Mesenchymal stem cell (in vitro differentiated cells and primary cell): ENCODE measurements at regions not wholly inside any gene's neighbourhood (a gene's known extent, or its start where the extent isn't known, plus 50 kb on each side); places are given as distances from the start of the nearest gene placed in this dataset.

Source experiments
- DNase-seq: peaks from one replicate; pipeline ENCODE4 v3.0.0-alpha.2; 2013
- H2AFZ ChIP-seq: one replicate; pipeline ENCODE4 v1.6.1; 2013; ENCODE audit warnings: low read depth, mild to moderate bottlenecking, control low read depth, inconsistent platforms, low read length, moderate library complexity
- H2AK5ac ChIP-seq: 2 replicates; pipeline ENCODE4 v1.6.1; 2013; ENCODE audit warnings: low read length, moderate library complexity, mild to moderate bottlenecking, inconsistent platforms; ENCODE audit not compliant: severe bottlenecking
- H2BK120ac ChIP-seq: one replicate; pipeline ENCODE4 v1.6.1; 2013; ENCODE audit warnings: low read depth, mild to moderate bottlenecking, inconsistent platforms, low read length, moderate library complexity
- H2BK12ac ChIP-seq, 2 experiments: one replicate each; pipeline ENCODE4 v1.6.1; 2013; ENCODE audit warnings: inconsistent platforms in 2 of 2, low read length in 2 of 2, mild to moderate bottlenecking in 2 of 2, moderate library complexity in 2 of 2, control low read depth in 1 of 2
- H2BK15ac ChIP-seq: one replicate; pipeline ENCODE4 v1.6.1; 2013; ENCODE audit warnings: mild to moderate bottlenecking, low read depth, inconsistent platforms; ENCODE audit not compliant: poor library complexity, severe bottlenecking
- H2BK5ac ChIP-seq: 2 replicates; pipeline ENCODE4 v1.6.1; 2013; ENCODE audit warnings: low read depth, mild to moderate bottlenecking, low read length, control low read depth, inconsistent platforms; ENCODE audit not compliant: poor library complexity, severe bottlenecking
- H3K14ac ChIP-seq, 2 experiments: one replicate each; pipeline ENCODE4 v1.6.1; 2013; ENCODE audit warnings: inconsistent platforms in 2 of 2, low read length in 2 of 2, control low read depth in 1 of 2, mild to moderate bottlenecking in 1 of 2, moderate library complexity in 1 of 2
- H3K18ac ChIP-seq, 2 experiments: one replicate each; pipeline ENCODE4 v1.6.1; 2013; ENCODE audit warnings: inconsistent platforms in 2 of 2, low read length in 2 of 2, control low read depth in 1 of 2, low read depth in 1 of 2, mild to moderate bottlenecking in 1 of 2
- H3K23ac ChIP-seq, 2 experiments: one replicate each; pipeline ENCODE4 v1.6.1; 2013; ENCODE audit warnings: inconsistent platforms in 2 of 2, low read length in 2 of 2, mild to moderate bottlenecking in 2 of 2, moderate library complexity in 2 of 2, control low read depth in 1 of 2
- H3K27ac ChIP-seq: 2 replicates; pipeline ENCODE4 v1.5.1; 2013; ENCODE audit warnings: mild to moderate bottlenecking, moderate library complexity, low read length, control low read depth, inconsistent platforms; ENCODE audit not compliant: poor library complexity, severe bottlenecking
- H3K27me3 ChIP-seq, 2 experiments: 2 replicates each; pipeline versions ENCODE4 v1.6.1 to v1.7.0; 2013; ENCODE audit warnings: low read length in 2 of 2, mild to moderate bottlenecking in 2 of 2, moderate library complexity in 2 of 2, control low read depth in 1 of 2, inconsistent platforms in 1 of 2; ENCODE audit not compliant: control insufficient read depth in 1 of 2, insufficient read depth in 1 of 2
- H3K36me3 ChIP-seq, 2 experiments: 2 replicates each; pipeline versions ENCODE4 v1.6.1 to v1.7.0; 2013; ENCODE audit warnings: low read length in 2 of 2, control low read depth in 1 of 2, inconsistent platforms in 1 of 2, low read depth in 1 of 2, mild to moderate bottlenecking in 1 of 2; ENCODE audit not compliant: insufficient read depth in 2 of 2, control insufficient read depth in 1 of 2
- H3K4ac ChIP-seq, 2 experiments: one replicate each; pipeline ENCODE4 v1.6.1; 2013; ENCODE audit warnings: inconsistent platforms in 2 of 2, low read length in 2 of 2, mild to moderate bottlenecking in 2 of 2, moderate library complexity in 2 of 2, control low read depth in 1 of 2, low read depth in 1 of 2
- H3K4me1 ChIP-seq: 2 replicates; pipeline ENCODE4 v1.6.1; 2013; ENCODE audit warnings: low read depth, low read length, control low read depth; ENCODE audit not compliant: control insufficient read depth, insufficient read depth
- H3K4me2 ChIP-seq: 2 replicates; pipeline ENCODE4 v1.6.1; 2013; ENCODE audit warnings: low read length, mild to moderate bottlenecking, inconsistent platforms; ENCODE audit not compliant: poor library complexity, severe bottlenecking
- H3K4me3 ChIP-seq, 2 experiments: 2 replicates each; pipeline versions ENCODE4 v1.5.1 to v1.7.0; 2013; ENCODE audit warnings: low read length in 2 of 2, mild to moderate bottlenecking in 2 of 2, control low read depth in 1 of 2, low read depth in 1 of 2; ENCODE audit not compliant: insufficient read depth in 1 of 2
- H3K79me1 ChIP-seq: replicated peaks from 2 replicates; pipeline ENCODE4 v1.6.1; 2013; ENCODE audit warnings: mild to moderate bottlenecking, control low read depth, low read length, inconsistent platforms; ENCODE audit not compliant: poor library complexity, severe bottlenecking
- H3K9ac ChIP-seq: 2 replicates; pipeline ENCODE4 v1.7.0; 2013; ENCODE audit warnings: mild to moderate bottlenecking, low read length, moderate library complexity
- H3K9me3 ChIP-seq: 2 replicates; pipeline ENCODE4 v1.7.0; 2013; ENCODE audit warnings: mild to moderate bottlenecking, low read length; ENCODE audit not compliant: control insufficient read depth
- H4K8ac ChIP-seq: one replicate; pipeline ENCODE4 v1.6.1; 2013; ENCODE audit warnings: inconsistent platforms, mild to moderate bottlenecking, low read length, moderate library complexity
- H4K91ac ChIP-seq: one replicate; pipeline ENCODE4 v1.6.1; 2013; ENCODE audit warnings: mild to moderate bottlenecking, low read length, inconsistent platforms
- WGBS: methylation state at CpG from one replicate; pipeline ENCODE4 v1.1.7; 2013; ENCODE audit warnings: mixed read lengths; 5-methylcytosine and 5-hydroxymethylcytosine counted together

- Histone ChIP-seq H3K9ac (no peak overlapping the region), H3K9me3 (no peaks in the 10 kb centered on the region), H3K18ac (peak overlapping the region; percentile 0 to 39), H3K14ac (no peak overlapping the region), H3K23ac (no peak overlapping the region), H2BK12ac (peak overlapping the region in 1 of 2 experiments; percentile 59), H3K4me1 (peaks cover 2% of the 10 kb centered on the region), H4K8ac (no peak overlapping the region), H3K4ac (peak overlapping the region in 1 of 2 experiments; percentile 82), H3K4me2 (no peak overlapping the region), H3K4me3 (no peak overlapping the region), H4K91ac (no peak overlapping the region), H2BK120ac (peak overlapping the region; percentile 8), H3K79me1 (no peaks in the 10 kb centered on the region), H2BK15ac (peak overlapping the region; percentile 80), H3K27me3 (no peaks in the 10 kb centered on the region), H3K27ac (peak overlapping the region; percentile 48), H3K36me3 (no peaks in the 10 kb centered on the region), H2AK5ac (peak overlapping the region; percentile 11), H2BK5ac (no peak overlapping the region), H2AFZ (no peak overlapping the region)
- 90% methylated on average over 3 of the region's 3 CpGs for whole genome bisulfite sequencing
- no peak for DNase-seq
Observed at GRCh38 chr10:91708174-91708861, 75.4 kb upstream of the PPP1R3C start.

- no peak overlapping the region for H3K14ac ChIP-seq
- no peak overlapping the region for H3K23ac ChIP-seq
- peak overlapping the region in 1 of 2 experiments; percentile 58 for H3K4ac ChIP-seq
- H3K36me3 ChIP-seq, result no peaks in the 10 kb centered on the region
- no peak overlapping the region for H3K27ac ChIP-seq
- H3K18ac ChIP-seq, result no peak overlapping the region
- no peak overlapping the region for H2AFZ ChIP-seq
- H4K8ac ChIP-seq, result no peak overlapping the region
- H4K91ac ChIP-seq, result no peak overlapping the region
- WGBS, result 100% methylated on average over 2 of the region's 3 CpGs
- no peak overlapping the region for H2AK5ac ChIP-seq
- H2BK120ac ChIP-seq, result no peak overlapping the region
- peaks cover 4% of the 10 kb centered on the region for H3K4me1 ChIP-seq
- H2BK5ac ChIP-seq, result no peak overlapping the region
- H2BK12ac ChIP-seq, result no peak overlapping the region
- H3K4me3 ChIP-seq, result no peak overlapping the region
- DNase-seq, result no peak
- no peaks in the 10 kb centered on the region for H3K9me3 ChIP-seq
- no peak overlapping the region for H3K9ac ChIP-seq
- no peaks in the 10 kb centered on the region for H3K79me1 ChIP-seq
- no peak overlapping the region for H3K4me2 ChIP-seq
- no peak overlapping the region for H2BK15ac ChIP-seq
- no peaks in the 10 kb centered on the region for H3K27me3 ChIP-seq
Observed at GRCh38 chr10:91707236-91707635, 74.4 kb upstream of the PPP1R3C start.

- peak overlapping the region in 1 of 2 experiments; percentile 23 for H2BK12ac ChIP-seq
- H2BK5ac ChIP-seq, result peak overlapping the region; percentile 31
- DNase-seq, result no peak
- 81% methylated on average over 2 of the region's 2 CpGs for WGBS
- no peak overlapping the region for H2AFZ ChIP-seq
- H3K36me3 ChIP-seq, result no peaks in the 10 kb centered on the region
- no peak overlapping the region for H3K27ac ChIP-seq
- H3K4me1 ChIP-seq, result peaks cover 4% of the 10 kb centered on the region
- H4K8ac ChIP-seq, result no peak overlapping the region
- no peaks in the 10 kb centered on the region for H3K79me1 ChIP-seq
- no peak overlapping the region for H2BK15ac ChIP-seq
- H3K23ac ChIP-seq, result no peak overlapping the region
- no peak overlapping the region for H2AK5ac ChIP-seq
- H3K9me3 ChIP-seq, result no peaks in the 10 kb centered on the region
- no peak overlapping the region for H3K14ac ChIP-seq
- no peak overlapping the region for H3K4ac ChIP-seq
- no peak overlapping the region for H3K4me2 ChIP-seq
- no peak overlapping the region for H4K91ac ChIP-seq
- no peak overlapping the region for H2BK120ac ChIP-seq
- H3K27me3 ChIP-seq, result no peaks in the 10 kb centered on the region
- no peak overlapping the region for H3K18ac ChIP-seq
- no peak overlapping the region for H3K9ac ChIP-seq
- H3K4me3 ChIP-seq, result no peak overlapping the region
Observed at GRCh38 chr10:91705948-91706670, 73.2 kb upstream of the PPP1R3C start.

GRCh38 chr10:91702620-91703019, 69.7 kb upstream of the PPP1R3C start:
- DNase-seq, result no peak
- H2AFZ ChIP-seq, result no peak overlapping the region
- 86% methylated on average over 4 of the region's 4 CpGs for WGBS
- H3K4me3 ChIP-seq, result no peak overlapping the region
- H3K4me1 ChIP-seq, result peaks cover 7% of the 10 kb centered on the region
- H3K79me1 ChIP-seq, result no peaks in the 10 kb centered on the region
- H2BK120ac ChIP-seq, result no peak overlapping the region
- no peak overlapping the region for H3K4me2 ChIP-seq
- no peak overlapping the region for H4K8ac ChIP-seq
- no peak overlapping the region for H3K4ac ChIP-seq
- no peaks in the 10 kb centered on the region for H3K9me3 ChIP-seq
- H4K91ac ChIP-seq, result no peak overlapping the region
- H3K27ac ChIP-seq, result no peak overlapping the region
- no peak overlapping the region for H3K14ac ChIP-seq
- peak overlapping the region in 1 of 2 experiments; percentile 90 for H2BK12ac ChIP-seq
- no peak overlapping the region for H3K23ac ChIP-seq
- no peaks in the 10 kb centered on the region for H3K27me3 ChIP-seq
- no peak overlapping the region for H3K9ac ChIP-seq
- H3K36me3 ChIP-seq, result no peaks in the 10 kb centered on the region
- H3K18ac ChIP-seq, result peak overlapping the region in 1 of 2 experiments; percentile 59
- no peak overlapping the region for H2BK15ac ChIP-seq
- H2BK5ac ChIP-seq, result no peak overlapping the region
- no peak overlapping the region for H2AK5ac ChIP-seq
